Thyroid gland (tissue), 4 donors: ENCODE measurements at regions not wholly inside any gene's neighbourhood (a gene's known extent, or its start where the extent isn't known, plus 50 kb on each side); places are given as distances from the start of the nearest gene placed in this dataset.
"Not testable (repeated sequence)": the region's sequence is repeated elsewhere in the genome, so short reads cannot be mapped to it uniquely, and the experiment has no call there.

ENCODE experiments used
- DNase-seq, 2 donors: peaks; one replicate each; pipeline ENCODE4 v3.0.0-alpha.2; 2019
- H3K27ac ChIP-seq, 3 donors: fragments of 200-600 bp; sonication (generic); 1 replicate in 2 of 3; 2 replicates in 1 of 3; pipeline ENCODE4 v1.5.1; 2016 to 2019; ENCODE audit warnings: mild to moderate bottlenecking in 1 of 3, moderate library complexity in 1 of 3
- H3K27me3 ChIP-seq: fragments of 200-600 bp; sonication (generic); one replicate; pipeline ENCODE4 v1.5.1; 2019
- H3K36me3 ChIP-seq, 2 donors: fragments of 200-600 bp; sonication (generic); one replicate each; pipeline ENCODE4 v1.5.1; 2016 to 2019
- H3K4me1 ChIP-seq, 2 donors: fragments of 200-600 bp; sonication (generic); one replicate each; pipeline ENCODE4 v1.5.1; 2017 to 2019
- H3K4me3 ChIP-seq, 3 donors: fragments of 200-600 bp; sonication (generic); replicated peaks in 1 of 3; 1 replicate in 2 of 3; 2 replicates in 1 of 3; pipeline ENCODE4 v1.5.1; 2016; ENCODE audit warnings: mild to moderate bottlenecking in 1 of 3
- H3K9me3 ChIP-seq: fragments of 200-600 bp; sonication (generic); one replicate; pipeline ENCODE4 v1.5.1; 2017
- CTCF ChIP-seq, 6 experiments: fragments of 200-600 bp in 3 of 6; fragments of 450-650 bp in 3 of 6; sonication (generic) in 3 of 6; IDR thresholded peaks; one replicate each; pipeline ENCODE4 v1.5.1; 2016 to 2019; ENCODE audit warnings: antibody characterized with exemption in 6 of 6, mild to moderate bottlenecking in 2 of 6, inconsistent platforms in 1 of 6, moderate library complexity in 1 of 6
- POLR2A ChIP-seq, 2 donors: fragments of 450-650 bp; IDR thresholded peaks; one replicate each; pipeline ENCODE4 v1.6.1; 2017; ENCODE audit warnings: antibody characterized with exemption in 2 of 2, mild to moderate bottlenecking in 2 of 2, moderate library complexity in 1 of 2
- WGBS, 2 donors: methylation state at CpG; one replicate each; pipeline ENCODE4 v1.1.5; 2017; 5-methylcytosine and 5-hydroxymethylcytosine counted together
- intact Hi-C: fragments of 100-400 bp; cut with DNase I; formaldehyde crosslinking; loops from one replicate; pipeline ENCODE4 v1.15.1; 2023

- intact Hi-C loops, result no loop called here
- TF ChIP-seq POLR2A (IDR thresholded peaks at IDR 0.05) (no peak), CTCF (IDR thresholded peaks at IDR 0.05) (no peak)
- DNase-seq, result no peak
- WGBS, 2 donors, result 82 to 84% methylated on average over 3 of the region's 3 CpGs
- H3K4me1 ChIP-seq, result no peaks in the 10 kb centered on the region
- no peak overlapping the region for H3K4me3 ChIP-seq
- no peaks in the 10 kb centered on the region for H3K36me3 ChIP-seq
- H3K9me3 ChIP-seq, result no peaks in the 10 kb centered on the region
- no peak overlapping the region for H3K27ac ChIP-seq
- H3K27me3 ChIP-seq, result no peaks in the 10 kb centered on the region
These were observed 906.0 kb upstream of the NXPH2 start for GRCh38 chr2:139686205-139686604.

- Histone ChIP-seq H3K4me3 (no peak overlapping the region), H3K36me3 (no peaks in the 10 kb centered on the region), H3K27ac (no peak overlapping the region), H3K27me3 (no peaks in the 10 kb centered on the region), H3K4me1 (no peaks in the 10 kb centered on the region), H3K9me3 (no peaks in the 10 kb centered on the region)
- intact Hi-C loops, result no loop called here
- TF ChIP-seq CTCF (IDR thresholded peaks at IDR 0.05) (no peak), POLR2A (IDR thresholded peaks at IDR 0.05) (no peak)
- DNase-seq, result no peak
- WGBS, 2 donors, result 69 to 72% methylated on average over 5 of the region's 5 CpGs
These were observed 905.1 kb upstream of the NXPH2 start for GRCh38 chr2:139685090-139685983.

- Histone ChIP-seq H3K9me3 (no peaks in the 10 kb centered on the region), H3K4me3 (no peak overlapping the region), H3K36me3 (no peaks in the 10 kb centered on the region), H3K27ac (no peak overlapping the region), H3K27me3 (no peaks in the 10 kb centered on the region), H3K4me1 (no peaks in the 10 kb centered on the region)
- intact Hi-C loops, result no loop called here
- TF ChIP-seq CTCF (IDR thresholded peaks at IDR 0.05) (no peak), POLR2A (IDR thresholded peaks at IDR 0.05) (no peak)
- no peak for DNase-seq
- 69 to 73% methylated on average over 5 of the region's 5 CpGs for WGBS, 2 donors
These were observed 904.2 kb upstream of the NXPH2 start for GRCh38 chr2:139684286-139684860.

- Histone ChIP-seq H3K27me3 (no peaks in the 10 kb centered on the region), H3K36me3 (no peaks in the 10 kb centered on the region), H3K4me1 (no peaks in the 10 kb centered on the region), H3K9me3 (no peaks in the 10 kb centered on the region), H3K27ac (no peak overlapping the region), H3K4me3 (no peak overlapping the region)
- no peak for DNase-seq
- intact Hi-C loops, result no loop called here
- TF ChIP-seq CTCF (IDR thresholded peaks at IDR 0.05), result no peak
- TF ChIP-seq POLR2A (IDR thresholded peaks at IDR 0.05), result no peak
These were observed 894.4 kb upstream of the NXPH2 start for GRCh38 chr2:139674577-139674976.

GRCh38 chr2:139673447-139673846, 893.3 kb upstream of the NXPH2 start:
- WGBS, 2 donors, result 77 to 82% methylated on average over 4 of the region's 4 CpGs
- intact Hi-C loops, H3K4me1 ChIP-seq, H3K36me3 ChIP-seq, H3K4me3 ChIP-seq, H3K27ac ChIP-seq, DNase-seq, H3K27me3 ChIP-seq, H3K9me3 ChIP-seq: not testable (repeated sequence)
